H1 (cell line): ENCODE measurements at regions not wholly inside any gene's neighbourhood (a gene's known extent, or its start where the extent isn't known, plus 50 kb on each side); places are given as distances from the start of the nearest gene placed in this dataset.

Experiments
- CTCF ChIA-PET: fragments of 300-600 bp; sonication (Branson Sonifier 250); formaldehyde crosslinking; loops from one replicate; lab custom pipeline; 2021; ENCODE audit not compliant: partially characterized antibody; lab: Charles Lee
- POLR2A ChIA-PET: fragments of 300-600 bp; sonication (Branson Sonifier 250); formaldehyde crosslinking; loops from one replicate; lab custom pipeline; 2021; ENCODE audit warnings: inconsistent platforms; ENCODE audit not compliant: partially characterized antibody; lab: Charles Lee
- DNase-seq, 2 experiments: peaks; one replicate each; pipeline versions ENCODE4 v3.0.0 to v3.0.0-alpha.2; 2010 to 2022; ENCODE audit warnings: low spot score in 2 of 2, low read depth in 1 of 2, mixed read lengths in 1 of 2
- FAIRE-seq: peaks from 2 replicates; lab custom pipeline; 2011; peaks lifted over from hg19 to GRCh38; lab: Jason Lieb, UNC
- H2AFZ ChIP-seq: 2 replicates; pipeline ENCODE4 v1.8.1; 2012; ENCODE audit warnings: low read length, inconsistent platforms
- H2AK5ac ChIP-seq: 2 replicates; pipeline ENCODE4 v1.6.1; 2013; ENCODE audit warnings: low read depth, low read length
- H2BK120ac ChIP-seq: replicated peaks from 2 replicates; pipeline ENCODE3; 2013; ENCODE audit warnings: low read depth, low read length, inconsistent platforms
- H2BK12ac ChIP-seq: 2 replicates; pipeline ENCODE4 v1.6.1; 2013; ENCODE audit warnings: low read depth, low read length
- H2BK15ac ChIP-seq: 2 replicates; pipeline ENCODE4 v1.6.1; 2013; ENCODE audit warnings: low read length
- H2BK20ac ChIP-seq: 2 replicates; pipeline ENCODE4 v1.6.1; 2013; ENCODE audit warnings: low read length
- H2BK5ac ChIP-seq: 2 replicates; pipeline ENCODE4 v1.6.1; 2013; ENCODE audit warnings: low read depth, low read length
- H3K14ac ChIP-seq: 2 replicates; pipeline ENCODE4 v1.6.1; 2013; ENCODE audit warnings: inconsistent platforms; ENCODE audit not compliant: insufficient read length
- H3K18ac ChIP-seq: 2 replicates; pipeline ENCODE4 v1.6.1; 2013; ENCODE audit warnings: low read length; ENCODE audit errors: extremely low read depth
- H3K23ac ChIP-seq: 2 replicates; pipeline ENCODE4 v1.6.1; 2013; ENCODE audit warnings: inconsistent platforms; ENCODE audit not compliant: insufficient read length
- H3K23me2 ChIP-seq: 2 replicates; pipeline ENCODE4 v1.6.1; 2013; ENCODE audit warnings: low read depth, low read length
- H3K27ac ChIP-seq: 2 replicates; pipeline ENCODE4 v1.6.1; 2011; ENCODE audit warnings: low read depth, low read length, inconsistent platforms
- H3K27me3 ChIP-seq, 4 experiments: replicated peaks in 1 of 4; 1 replicate in 1 of 4; 2 replicates in 3 of 4; pipeline versions ENCODE4 v1.6.1 to v1.8.1; 2011 to 2013; ENCODE audit warnings: low read length in 3 of 4, mild to moderate bottlenecking in 3 of 4, inconsistent platforms in 2 of 4, mixed read lengths in 2 of 4, moderate library complexity in 1 of 4; ENCODE audit not compliant: control insufficient read depth in 3 of 4, insufficient read depth in 3 of 4; ENCODE audit errors: extremely low read depth in 1 of 4
- H3K36me3 ChIP-seq, 4 experiments: 2 replicates each; pipeline versions ENCODE4 v1.6.1 to v1.8.1; 2011 to 2013; ENCODE audit warnings: mild to moderate bottlenecking in 4 of 4, low read length in 3 of 4, moderate library complexity in 2 of 4, control low read depth in 1 of 4, inconsistent platforms in 1 of 4; ENCODE audit not compliant: insufficient read depth in 4 of 4, control insufficient read depth in 2 of 4
- H3K4ac ChIP-seq: replicated peaks from 2 replicates; pipeline ENCODE3; 2013; ENCODE audit warnings: low read length, low read depth, mixed read lengths, inconsistent platforms; ENCODE audit not compliant: insufficient read length
- H3K4me1 ChIP-seq, 4 experiments: replicated peaks in 1 of 4; 1 replicate in 1 of 4; 2 replicates in 3 of 4; pipeline versions ENCODE4 v1.6.1 to v1.8.1; 2011 to 2013; ENCODE audit warnings: low read length in 3 of 4, inconsistent platforms in 2 of 4, mixed read lengths in 1 of 4; ENCODE audit not compliant: insufficient read depth in 4 of 4, control insufficient read depth in 3 of 4
- H3K4me2 ChIP-seq, 2 experiments: 2 replicates each; pipeline versions ENCODE4 v1.6.1 to v1.8.1; 2011 to 2013; ENCODE audit warnings: low read depth in 2 of 2, low read length in 2 of 2, control low read depth in 1 of 2, inconsistent platforms in 1 of 2, mild to moderate bottlenecking in 1 of 2; ENCODE audit not compliant: insufficient read depth in 1 of 2
- H3K4me3 ChIP-seq, 4 experiments: fragments of 200-600, 300-600 bp in 1 of 4; sonication (generic), shearing (Covaris generic), sonication (Bioruptor Twin) in 1 of 4; 2 replicates each; pipeline versions ENCODE4 v1.5.1 to v1.8.1; 2011 to 2016; ENCODE audit warnings: low read length in 4 of 4, low read depth in 3 of 4, control low read depth in 2 of 4, inconsistent platforms in 2 of 4, mild to moderate bottlenecking in 2 of 4, mixed read lengths in 1 of 4, moderate library complexity in 1 of 4; ENCODE audit not compliant: insufficient read depth in 2 of 4; ENCODE audit errors: extremely low read depth in 1 of 4
- H3K56ac ChIP-seq: replicated peaks from 2 replicates; pipeline ENCODE3; 2013; ENCODE audit warnings: low read depth, mild to moderate bottlenecking, mixed read lengths, low read length, inconsistent platforms; ENCODE audit not compliant: insufficient read length
- H3K79me1 ChIP-seq: 2 replicates; pipeline ENCODE4 v1.6.1; 2013; ENCODE audit warnings: low read depth, low read length, control low read depth
- H3K79me2 ChIP-seq, 2 experiments: 2 replicates each; pipeline versions ENCODE4 v1.6.1 to v1.8.1; 2012 to 2013; ENCODE audit warnings: low read length in 2 of 2, mild to moderate bottlenecking in 2 of 2, inconsistent platforms in 1 of 2; ENCODE audit not compliant: insufficient read depth in 2 of 2, control insufficient read depth in 1 of 2
- H3K9ac ChIP-seq, 4 experiments: replicated peaks in 1 of 4; 1 replicate in 1 of 4; 2 replicates in 3 of 4; pipeline versions ENCODE4 v1.6.1 to v1.8.1; 2011 to 2013; ENCODE audit warnings: low read depth in 3 of 4, low read length in 3 of 4, control low read depth in 2 of 4, mild to moderate bottlenecking in 2 of 4, moderate library complexity in 2 of 4, inconsistent platforms in 1 of 4; ENCODE audit errors: extremely low read depth in 1 of 4
- H3K9me3 ChIP-seq, 2 experiments: 2 replicates each; pipeline versions ENCODE4 v1.6.1 to v1.8.1; 2012 to 2013; ENCODE audit warnings: mild to moderate bottlenecking in 2 of 2, moderate library complexity in 2 of 2, control low read depth in 1 of 2, inconsistent platforms in 1 of 2, low read depth in 1 of 2, low read length in 1 of 2, mixed read lengths in 1 of 2; ENCODE audit not compliant: insufficient read depth in 2 of 2
- H4K20me1 ChIP-seq, 2 experiments: replicated peaks in 1 of 2; 2 replicates each; pipeline versions ENCODE3 to v1.8.1; 2011 to 2013; ENCODE audit warnings: inconsistent platforms in 2 of 2, low read length in 2 of 2, mild to moderate bottlenecking in 1 of 2; ENCODE audit not compliant: insufficient read depth in 2 of 2, control insufficient read depth in 1 of 2
- H4K5ac ChIP-seq: 2 replicates; pipeline ENCODE4 v1.6.1; 2013; ENCODE audit warnings: low read length, low read depth, mixed read lengths, inconsistent platforms; ENCODE audit not compliant: insufficient read length
- H4K8ac ChIP-seq: 2 replicates; pipeline ENCODE4 v1.8.0; 2013; ENCODE audit warnings: mild to moderate bottlenecking, moderate library complexity, low read length, inconsistent platforms; ENCODE audit not compliant: insufficient read depth; ENCODE audit errors: extremely low read depth
- H4K91ac ChIP-seq: replicated peaks from 2 replicates; pipeline ENCODE3; 2013; ENCODE audit warnings: low read length, mixed read lengths, inconsistent platforms; ENCODE audit not compliant: insufficient read length
- BACH1 ChIP-seq: IDR thresholded peaks from 2 replicates; pipeline ENCODE4 v1.6.1; 2012; ENCODE audit warnings: low read length, improper control_type of control experiment
- BCL11A ChIP-seq, 2 experiments: IDR thresholded peaks; one replicate each; pipeline ENCODE4 v1.6.1; 2011; ENCODE audit warnings: low read depth in 2 of 2, low read length in 2 of 2, mild to moderate bottlenecking in 2 of 2
- BRCA1 ChIP-seq: IDR thresholded peaks from 2 replicates; pipeline ENCODE4 v1.6.1; 2012; ENCODE audit warnings: low read depth, low read length, improper control_type of control experiment
- E2F6 ChIP-seq: IDR thresholded peaks from 2 replicates; pipeline ENCODE4 v1.6.1; 2012; ENCODE audit warnings: inconsistent platforms
- EP300 ChIP-seq, 2 experiments: IDR thresholded peaks; 1 replicate in 1 of 2; 2 replicates in 1 of 2; pipeline ENCODE4 v1.6.1; 2011 to 2012; ENCODE audit warnings: low read depth in 2 of 2, low read length in 2 of 2, mild to moderate bottlenecking in 2 of 2, borderline replicate concordance in 1 of 2, inconsistent platforms in 1 of 2, moderate library complexity in 1 of 2
- POLR2A ChIP-seq, 2 experiments: IDR thresholded peaks; 1 replicate in 1 of 2; 2 replicates in 1 of 2; pipeline ENCODE4 v1.6.1; 2011; ENCODE audit warnings: low read depth in 2 of 2, low read length in 2 of 2, mild to moderate bottlenecking in 2 of 2; ENCODE audit errors: control extremely low read depth in 1 of 2
- POU5F1 ChIP-seq: IDR thresholded peaks from 2 replicates; pipeline ENCODE4 v1.6.1; 2011; ENCODE audit warnings: low read depth, mild to moderate bottlenecking, low read length, moderate library complexity
- RNF2 ChIP-seq: fragments of 200-900, 300-1000 bp; sonication (generic); IDR thresholded peaks from 2 replicates; pipeline ENCODE4 v1.7.1; 2016; ENCODE audit warnings: borderline replicate concordance, low read depth, mild to moderate bottlenecking, antibody characterized with exemption, low read length; ENCODE audit not compliant: poor library complexity, severe bottlenecking; ENCODE audit errors: missing control alignments
- SUZ12 ChIP-seq: fragments of 200-600 bp; sonication (generic); IDR thresholded peaks from 2 replicates; pipeline ENCODE4 v1.6.1; 2012; ENCODE audit warnings: mild to moderate bottlenecking, inconsistent platforms, low read length, moderate library complexity, mixed read lengths
- TBP ChIP-seq: IDR thresholded peaks from 2 replicates; pipeline ENCODE4 v1.6.1; 2011; ENCODE audit warnings: low read depth, low read length, improper control_type of control experiment
- YY1 ChIP-seq: IDR thresholded peaks from 2 replicates; pipeline ENCODE4 v1.6.1; 2011; ENCODE audit warnings: low read depth, mild to moderate bottlenecking, low read length
- WGBS, 2 experiments: shearing (Covaris generic) in 1 of 2; methylation state at CpG; one replicate each; pipeline versions ENCODE4 v1.1.6 to v1.1.7; 2013 to 2015; ENCODE audit warnings: low lambda C conversion rate in 2 of 2, mixed read lengths in 2 of 2, inconsistent platforms in 1 of 2, low coverage in 1 of 2, missing lambda C conversion rate in 1 of 2; ENCODE audit not compliant: insufficient replicate concordance in 2 of 2, insufficient coverage in 1 of 2, insufficient read length in 1 of 2; ENCODE audit errors: extremely low coverage in 1 of 2, missing lambda C conversion rate in 1 of 2; 5-methylcytosine and 5-hydroxymethylcytosine counted together

GRCh38 chr1:72946903-72947499, 664.7 kb upstream of the NEGR1 start:
- peaks cover 0 to 5% (median 0%) of the 10 kb centered on the region in 4 experiments; a peak in 3 of 7 replicates for H3K4me1 ChIP-seq
- H2BK20ac ChIP-seq, result no peak overlapping the region
- no peaks in the 10 kb centered on the region for H3K36me3 ChIP-seq
- no peak overlapping the region for H4K91ac ChIP-seq
- no peak overlapping the region for H3K23ac ChIP-seq
- ChIA-PET CTCF (interaction anchor here (1.2 kb wide), 1 partner anchor 63 kb away, joined by 3 read pairs; no protein-coding TSS in a partner anchor), POLR2A (no interaction called here)
- 54% methylated on average over 3 of the region's 3 CpGs; no CpG with 5 or more reads in 1 of the 2 experiments for WGBS, 2 experiments
- H3K4me3 ChIP-seq, result no peak overlapping the region
- no peak overlapping the region for H3K9ac ChIP-seq
- H2BK12ac ChIP-seq, result no peak overlapping the region
- H2AK5ac ChIP-seq, result no peak overlapping the region
- H3K18ac ChIP-seq, result no peak overlapping the region
- H2AFZ ChIP-seq, result no peak overlapping the region
- FAIRE-seq, result no peak
- H2BK15ac ChIP-seq, result no peak overlapping the region
- no peak overlapping the region for H4K8ac ChIP-seq
- H4K5ac ChIP-seq, result no peak overlapping the region
- no peak overlapping the region for H3K56ac ChIP-seq
- H3K79me2 ChIP-seq, result no peaks in the 10 kb centered on the region
- no peaks in the 10 kb centered on the region for H3K9me3 ChIP-seq
- no peak overlapping the region for H2BK5ac ChIP-seq
- H3K27me3 ChIP-seq, result no peaks in the 10 kb centered on the region
- no peak overlapping the region for H3K4me2 ChIP-seq
- H2BK120ac ChIP-seq, result no peak overlapping the region
- H3K23me2 ChIP-seq, result no peaks in the 10 kb centered on the region
- H3K79me1 ChIP-seq, result no peaks in the 10 kb centered on the region
- H3K27ac ChIP-seq, result no peak overlapping the region
- H3K4ac ChIP-seq, result no peak overlapping the region
- DNase-seq, result no peak
- no peak overlapping the region for H3K14ac ChIP-seq
- no peaks in the 10 kb centered on the region for H4K20me1 ChIP-seq
- TF ChIP-seq POLR2A (IDR thresholded peaks at IDR 0.05; ENCODE audit: control extremely low read depth in 1 of 2, low read depth in 2 of 2, low read length in 2 of 2), result no peak
- TF ChIP-seq YY1, result no peak
- TF ChIP-seq BRCA1, result no peak
- no peak for TF ChIP-seq TBP
- no peak for TF ChIP-seq E2F6
- no peak for TF ChIP-seq RNF2
- TF ChIP-seq POU5F1, result no peak
- TF ChIP-seq BCL11A (IDR thresholded peaks at IDR 0.05; ENCODE audit: low read depth in 2 of 2, low read length in 2 of 2), result no peak
- TF ChIP-seq BACH1, result no peak
- TF ChIP-seq EP300 (IDR thresholded peaks at IDR 0.05; ENCODE audit: borderline replicate concordance in 1 of 2, low read depth in 2 of 2, low read length in 2 of 2), result no peak
- no peak for TF ChIP-seq SUZ12
